Loucy (cell line): ENCODE measurements at regions not wholly inside any gene's neighbourhood (a gene's known extent, or its start where the extent isn't known, plus 50 kb on each side); places are given as distances from the start of the nearest gene placed in this dataset.

Source experiments
- H2AFZ ChIP-seq: fragments of 200-600 bp; sonication (generic); 2 replicates; pipeline ENCODE4 v1.6.0; 2016; ENCODE audit warnings: antibody characterized with exemption, mild to moderate bottlenecking, low read length, moderate library complexity
- H3F3A ChIP-seq: fragments of 200-600 bp; 2 replicates; pipeline ENCODE4 v1.6.0; 2016; ENCODE audit warnings: antibody characterized with exemption, low read depth, mild to moderate bottlenecking
- H3K27me3 ChIP-seq: fragments of 200-600 bp; sonication (generic); 2 replicates; pipeline ENCODE4 v1.6.1; 2014; ENCODE audit warnings: low read length, mild to moderate bottlenecking; ENCODE audit not compliant: insufficient read depth, poor library complexity, severe bottlenecking
- H3K36me3 ChIP-seq: fragments of 200-600 bp; sonication (generic); 2 replicates; pipeline ENCODE4 v1.6.1; 2016; ENCODE audit warnings: low read length; ENCODE audit not compliant: insufficient read depth
- H3K4me1 ChIP-seq: fragments of 200-600 bp; sonication (generic); 2 replicates; pipeline ENCODE4 v1.5.1; 2014; ENCODE audit warnings: low read length, mild to moderate bottlenecking; ENCODE audit not compliant: insufficient read depth, poor library complexity, severe bottlenecking
- H3K4me2 ChIP-seq: fragments of 200-600 bp; sonication (generic); 2 replicates; pipeline ENCODE4 v1.6.0; 2014; ENCODE audit warnings: antibody characterized with exemption, low read length, low read depth, mild to moderate bottlenecking; ENCODE audit not compliant: poor library complexity, severe bottlenecking
- H3K4me3 ChIP-seq: fragments of 200-600 bp; sonication (generic); 2 replicates; pipeline ENCODE4 v1.5.1; 2014; ENCODE audit warnings: low read length, mild to moderate bottlenecking, mixed read lengths; ENCODE audit not compliant: poor library complexity, severe bottlenecking
- H3K79me2 ChIP-seq: fragments of 200-600 bp; sonication (generic); 2 replicates; pipeline ENCODE4 v1.6.1; 2014; ENCODE audit warnings: low read length; ENCODE audit not compliant: insufficient read depth
- H3K9ac ChIP-seq: fragments of 200-600 bp; sonication (generic); 2 replicates; pipeline ENCODE4 v1.6.0; 2014; ENCODE audit warnings: mild to moderate bottlenecking, low read depth, low read length, moderate library complexity; ENCODE audit not compliant: poor library complexity, severe bottlenecking
- H3K9me2 ChIP-seq: fragments of 200-600 bp; sonication (generic); replicated peaks from 2 replicates; pipeline ENCODE4 v1.6.1; 2016; ENCODE audit warnings: low read depth, low read length, mixed read lengths
- H3K9me3 ChIP-seq: fragments of 200-600 bp; sonication (generic); 2 replicates; pipeline ENCODE4 v1.6.1; 2014; ENCODE audit warnings: mild to moderate bottlenecking, antibody characterized with exemption, low read length, low read depth; ENCODE audit not compliant: insufficient read depth
- H4K20me1 ChIP-seq: fragments of 200-600 bp; sonication (generic); 2 replicates; pipeline ENCODE4 v1.6.0; 2014; ENCODE audit warnings: antibody characterized with exemption, low read length, mild to moderate bottlenecking; ENCODE audit not compliant: insufficient read depth, poor library complexity, severe bottlenecking
- CTCF ChIP-seq: fragments of 200-600 bp; sonication (generic); conservative IDR thresholded peaks from 2 replicates; pipeline ENCODE4 v1.5.1; 2014; ENCODE audit warnings: mild to moderate bottlenecking, antibody characterized with exemption, low read length
- EZH2phosphoT487 ChIP-seq: fragments of 200-600 bp; IDR thresholded peaks from 2 replicates; pipeline ENCODE4 v1.6.1; 2018; ENCODE audit warnings: antibody characterized with exemption, mild to moderate bottlenecking, moderate library complexity, borderline replicate concordance

- no peak overlapping the region for H3K4me3 ChIP-seq
- H4K20me1 ChIP-seq, result no peaks in the 10 kb centered on the region
- H3K9me3 ChIP-seq, result no peaks in the 10 kb centered on the region
- H3K4me1 ChIP-seq, result no peaks in the 10 kb centered on the region
- no peaks in the 10 kb centered on the region for H3K36me3 ChIP-seq
- no peaks in the 10 kb centered on the region for H3K27me3 ChIP-seq
- no peaks in the 10 kb centered on the region for H3K9me2 ChIP-seq
- no peaks in the 10 kb centered on the region for H3F3A ChIP-seq
- H3K9ac ChIP-seq, result no peak overlapping the region
- H2AFZ ChIP-seq, result no peak overlapping the region
- no peak overlapping the region for H3K4me2 ChIP-seq
- H3K79me2 ChIP-seq, result no peaks in the 10 kb centered on the region
- no peak for TF ChIP-seq EZH2phosphoT487
- no peak for TF ChIP-seq CTCF
Observed at GRCh38 chr14:87797001-87797400, 196.0 kb downstream of the GALC start.

- no peak overlapping the region for H2AFZ ChIP-seq
- no peaks in the 10 kb centered on the region for H3F3A ChIP-seq
- H3K4me2 ChIP-seq, result no peak overlapping the region
- H3K9me3 ChIP-seq, result no peaks in the 10 kb centered on the region
- H3K4me1 ChIP-seq, result no peaks in the 10 kb centered on the region
- no peak for TF ChIP-seq CTCF
- no peak for TF ChIP-seq EZH2phosphoT487
- no peak overlapping the region for H3K4me3 ChIP-seq
- no peaks in the 10 kb centered on the region for H3K79me2 ChIP-seq
- H4K20me1 ChIP-seq, result no peaks in the 10 kb centered on the region
- no peaks in the 10 kb centered on the region for H3K9me2 ChIP-seq
- no peaks in the 10 kb centered on the region for H3K27me3 ChIP-seq
- H3K36me3 ChIP-seq, result no peaks in the 10 kb centered on the region
- H3K9ac ChIP-seq, result no peak overlapping the region
Observed at GRCh38 chr14:87794561-87794960, 198.4 kb downstream of the GALC start.

GRCh38 chr14:87785897-87786296 is 207.1 kb downstream of the GALC start:
- Histone ChIP-seq H4K20me1 (no peaks in the 10 kb centered on the region), H3K4me2 (no peak overlapping the region), H3K9me3 (no peaks in the 10 kb centered on the region), H3K9ac (no peak overlapping the region), H3K36me3 (no peaks in the 10 kb centered on the region), H3K4me1 (no peaks in the 10 kb centered on the region), H2AFZ (no peak overlapping the region), H3K27me3 (no peaks in the 10 kb centered on the region), H3K79me2 (no peaks in the 10 kb centered on the region), H3F3A (no peaks in the 10 kb centered on the region), H3K9me2 (no peaks in the 10 kb centered on the region), H3K4me3 (no peak overlapping the region)
- TF ChIP-seq EZH2phosphoT487 (no peak), CTCF (no peak)
